Osteocyte (in vitro differentiated cells): ENCODE measurements at regions not wholly inside any gene's neighbourhood (a gene's known extent, or its start where the extent isn't known, plus 50 kb on each side); places are given as distances from the start of the nearest gene placed in this dataset.
"Not testable (repeated sequence)": the region's sequence is repeated elsewhere in the genome, so short reads cannot be mapped to it uniquely, and the experiment has no call there.

ENCODE experiments used
- DNase-seq: peaks from one replicate; pipeline ENCODE4 v3.0.0; 2021; ENCODE audit warnings: mixed read lengths; ENCODE audit not compliant: unreplicated experiment; ENCODE audit errors: extremely low spot score
- H3K27ac Mint-ChIP-seq: one replicate; pipeline ENCODE4 v1.8.0; 2021; ENCODE audit warnings: mild to moderate bottlenecking, mixed read lengths; ENCODE audit not compliant: unreplicated experiment
- H3K27me3 Mint-ChIP-seq: one replicate; pipeline ENCODE4 v1.8.0; 2021; ENCODE audit warnings: mixed read lengths; ENCODE audit not compliant: unreplicated experiment
- H3K36me3 Mint-ChIP-seq: one replicate; pipeline ENCODE4 v1.8.0; 2021; ENCODE audit warnings: mixed read lengths; ENCODE audit not compliant: unreplicated experiment
- H3K4me1 Mint-ChIP-seq: one replicate; pipeline ENCODE4 v1.8.0; 2021; ENCODE audit warnings: mixed read lengths; ENCODE audit not compliant: unreplicated experiment
- H3K4me3 Mint-ChIP-seq: one replicate; pipeline ENCODE4 v1.8.0; 2021; ENCODE audit warnings: mild to moderate bottlenecking, moderate library complexity, mixed read lengths; ENCODE audit not compliant: unreplicated experiment
- H3K9me3 Mint-ChIP-seq: one replicate; pipeline ENCODE4 v1.8.0; 2021; ENCODE audit warnings: mixed read lengths; ENCODE audit not compliant: unreplicated experiment
- TF ChIP-seq, protein P1 (sequence below): fragments of 200-600 bp; sonication (generic); IDR thresholded peaks from 2 replicates; pipeline ENCODE4 v1.5.0; 2021; ENCODE audit warnings: antibody characterized with exemption, mild to moderate bottlenecking, moderate library complexity

DNA sequence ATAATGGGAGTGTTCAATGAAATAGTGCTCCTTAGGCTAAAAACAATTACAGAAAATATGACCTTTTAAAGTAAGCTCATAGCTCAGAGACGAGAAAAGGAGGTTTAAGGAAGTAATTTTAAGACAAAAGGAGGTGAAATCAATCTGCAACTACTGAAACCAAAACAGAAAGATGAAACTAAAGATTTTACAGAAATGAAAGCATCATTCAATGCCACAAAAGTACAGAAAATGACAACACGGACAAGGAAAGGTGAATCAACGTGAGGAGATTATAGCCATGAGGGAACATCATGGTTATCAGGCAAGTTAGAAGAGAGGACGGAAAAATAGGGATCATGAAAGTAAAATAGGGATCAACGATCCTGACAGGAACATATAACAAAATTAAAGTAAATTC, 745.2 kb downstream of the PCDH17 start:
- Mint-ChIP-seq H3K4me1 (no peaks in the 10 kb centered on the region), H3K4me3 (no peak overlapping the region), H3K36me3 (no peaks in the 10 kb centered on the region), H3K9me3 (no peaks in the 10 kb centered on the region), H3K27me3 (peaks cover 3% of the 10 kb centered on the region), H3K27ac (no peak overlapping the region)
- TF ChIP-seq, protein P1, sequence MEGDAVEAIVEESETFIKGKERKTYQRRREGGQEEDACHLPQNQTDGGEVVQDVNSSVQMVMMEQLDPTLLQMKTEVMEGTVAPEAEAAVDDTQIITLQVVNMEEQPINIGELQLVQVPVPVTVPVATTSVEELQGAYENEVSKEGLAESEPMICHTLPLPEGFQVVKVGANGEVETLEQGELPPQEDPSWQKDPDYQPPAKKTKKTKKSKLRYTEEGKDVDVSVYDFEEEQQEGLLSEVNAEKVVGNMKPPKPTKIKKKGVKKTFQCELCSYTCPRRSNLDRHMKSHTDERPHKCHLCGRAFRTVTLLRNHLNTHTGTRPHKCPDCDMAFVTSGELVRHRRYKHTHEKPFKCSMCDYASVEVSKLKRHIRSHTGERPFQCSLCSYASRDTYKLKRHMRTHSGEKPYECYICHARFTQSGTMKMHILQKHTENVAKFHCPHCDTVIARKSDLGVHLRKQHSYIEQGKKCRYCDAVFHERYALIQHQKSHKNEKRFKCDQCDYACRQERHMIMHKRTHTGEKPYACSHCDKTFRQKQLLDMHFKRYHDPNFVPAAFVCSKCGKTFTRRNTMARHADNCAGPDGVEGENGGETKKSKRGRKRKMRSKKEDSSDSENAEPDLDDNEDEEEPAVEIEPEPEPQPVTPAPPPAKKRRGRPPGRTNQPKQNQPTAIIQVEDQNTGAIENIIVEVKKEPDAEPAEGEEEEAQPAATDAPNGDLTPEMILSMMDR, result no peak
- DNase-seq, result no peak

DNA sequence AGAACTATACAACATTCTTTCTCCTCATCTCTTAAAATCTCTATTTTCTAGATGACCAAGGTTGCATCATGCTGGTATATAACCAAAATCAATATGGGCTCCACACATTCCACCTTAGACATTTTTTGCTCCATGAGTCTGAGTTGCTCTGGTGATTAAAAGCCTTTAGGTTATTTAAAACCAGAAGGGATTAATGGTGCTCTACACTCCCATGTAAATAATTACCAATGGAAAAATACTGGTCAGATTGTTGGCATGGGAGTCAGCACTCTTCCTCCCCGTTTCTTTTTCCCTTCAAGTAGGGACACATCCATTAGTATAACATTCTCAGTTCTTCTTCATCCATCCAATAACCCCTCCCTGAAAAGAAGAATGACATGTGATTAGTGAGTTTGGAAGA, 747.7 kb downstream of the PCDH17 start:
- no peak overlapping the region for H3K4me3 Mint-ChIP-seq
- H3K27me3 Mint-ChIP-seq, result peaks cover 3% of the 10 kb centered on the region
- no peak overlapping the region for H3K27ac Mint-ChIP-seq
- H3K9me3 Mint-ChIP-seq, result no peaks in the 10 kb centered on the region
- H3K36me3 Mint-ChIP-seq, result no peaks in the 10 kb centered on the region
- TF ChIP-seq, protein P1, result no peak
- no peak for DNase-seq
- no peaks in the 10 kb centered on the region for H3K4me1 Mint-ChIP-seq

DNA sequence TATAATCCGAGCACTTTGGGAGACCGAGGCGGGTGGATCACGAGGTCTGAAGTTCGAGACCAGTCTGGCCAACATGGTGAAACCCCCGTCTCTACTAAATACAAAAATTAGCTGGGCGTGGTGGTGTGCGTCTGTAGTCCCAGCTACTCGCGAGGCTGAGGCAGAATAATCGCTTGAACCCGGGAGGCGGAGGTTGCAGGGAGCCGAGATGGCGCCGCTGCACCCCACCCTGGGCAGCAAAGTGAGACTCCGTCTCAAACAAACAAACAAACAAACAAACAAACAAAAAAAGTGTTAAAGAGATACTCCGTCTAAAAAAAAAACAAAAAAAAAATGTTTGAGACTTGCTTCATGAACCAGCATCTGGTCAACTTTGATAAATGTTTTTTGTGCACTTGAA, 753.8 kb downstream of the PCDH17 start:
- not testable (repeated sequence) for H3K36me3 Mint-ChIP-seq, H3K9me3 Mint-ChIP-seq, H3K27ac Mint-ChIP-seq, H3K4me1 Mint-ChIP-seq, H3K27me3 Mint-ChIP-seq, H3K4me3 Mint-ChIP-seq, DNase-seq

DNA sequence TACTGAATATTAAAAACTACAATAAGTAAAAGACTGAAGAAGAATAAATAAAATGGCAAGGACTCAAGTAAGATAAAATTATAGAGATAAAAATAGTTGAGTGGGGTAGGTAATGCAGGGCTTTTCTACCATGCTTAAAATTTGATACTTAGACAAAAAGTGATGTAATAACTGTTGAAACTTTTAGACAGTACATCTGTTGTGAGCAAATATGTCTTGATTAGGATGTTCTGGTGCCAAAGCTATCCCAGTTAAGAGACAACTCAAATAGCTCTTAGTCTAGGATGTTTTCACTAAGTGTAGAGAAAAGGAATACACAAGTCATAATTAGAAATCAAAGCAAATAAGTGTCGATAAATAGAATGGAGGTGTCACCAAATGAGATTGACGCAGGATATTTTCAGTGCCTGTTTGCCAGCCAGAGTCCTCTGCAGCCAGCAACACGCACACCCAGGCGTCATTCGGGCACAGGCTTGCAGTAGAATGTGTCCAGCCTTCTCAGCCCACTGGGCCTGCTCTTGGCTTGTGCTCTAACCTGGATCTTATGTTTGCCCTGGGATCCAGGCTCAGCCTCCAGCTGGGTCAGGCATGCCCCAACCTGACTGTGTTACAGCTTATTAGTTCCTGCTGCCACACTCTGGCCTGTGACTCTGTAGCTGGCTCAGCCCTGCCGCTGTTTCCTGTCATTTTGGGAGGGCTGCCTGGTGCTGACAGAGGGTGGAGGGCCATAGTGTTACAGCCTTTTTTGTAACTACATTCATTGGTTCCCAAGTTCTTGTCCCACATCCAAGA, 766.2 kb downstream of the PCDH17 start:
- Mint-ChIP-seq H3K27me3 (no peaks in the 10 kb centered on the region), H3K27ac (no peak overlapping the region), H3K4me1 (no peaks in the 10 kb centered on the region), H3K9me3 (peaks cover 10% of the 10 kb centered on the region), H3K36me3 (no peaks in the 10 kb centered on the region), H3K4me3 (no peak overlapping the region)
- DNase-seq, result no peak
- TF ChIP-seq, protein P1, result no peak

DNA sequence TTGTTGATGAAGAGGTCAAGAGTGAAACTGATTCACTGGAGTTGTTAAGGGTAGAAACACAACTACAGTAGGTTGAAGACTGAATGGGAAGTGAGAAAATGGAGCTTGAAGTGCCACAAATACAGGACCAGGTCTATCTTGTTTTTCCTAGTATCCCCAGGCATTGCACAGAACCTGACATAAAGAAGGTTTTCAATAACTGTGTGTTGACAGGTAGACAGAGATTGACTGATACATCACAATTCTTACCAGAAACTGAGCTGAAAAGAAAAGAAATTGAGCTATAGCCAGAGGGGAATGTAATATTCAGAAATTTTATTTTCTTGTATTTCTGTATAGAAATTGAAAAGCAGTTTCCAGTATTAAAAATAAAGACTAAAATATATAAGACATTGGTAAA, 767.7 kb downstream of the PCDH17 start:
- no peaks in the 10 kb centered on the region for H3K27me3 Mint-ChIP-seq
- H3K9me3 Mint-ChIP-seq, result peaks cover 19% of the 10 kb centered on the region
- H3K4me1 Mint-ChIP-seq, result no peaks in the 10 kb centered on the region
- H3K36me3 Mint-ChIP-seq, result no peaks in the 10 kb centered on the region
- H3K27ac Mint-ChIP-seq, result no peak overlapping the region
- no peak overlapping the region for H3K4me3 Mint-ChIP-seq
- no peak for DNase-seq
- TF ChIP-seq, protein P1, result no peak
